VCaP (cell line): ENCODE measurements at regions not wholly inside any gene's neighbourhood (a gene's known extent, or its start where the extent isn't known, plus 50 kb on each side); places are given as distances from the start of the nearest gene placed in this dataset.

Source experiments
- H3K27ac ChIP-seq: fragments of 450-650 bp; 2 replicates; pipeline ENCODE4 v1.5.1; 2017
- TF ChIP-seq, protein P1 (sequence below): fragments of 450-650 bp; conservative IDR thresholded peaks from 2 replicates; pipeline ENCODE4 v1.5.1; 2017; ENCODE audit warnings: mild to moderate bottlenecking, moderate library complexity

DNA sequence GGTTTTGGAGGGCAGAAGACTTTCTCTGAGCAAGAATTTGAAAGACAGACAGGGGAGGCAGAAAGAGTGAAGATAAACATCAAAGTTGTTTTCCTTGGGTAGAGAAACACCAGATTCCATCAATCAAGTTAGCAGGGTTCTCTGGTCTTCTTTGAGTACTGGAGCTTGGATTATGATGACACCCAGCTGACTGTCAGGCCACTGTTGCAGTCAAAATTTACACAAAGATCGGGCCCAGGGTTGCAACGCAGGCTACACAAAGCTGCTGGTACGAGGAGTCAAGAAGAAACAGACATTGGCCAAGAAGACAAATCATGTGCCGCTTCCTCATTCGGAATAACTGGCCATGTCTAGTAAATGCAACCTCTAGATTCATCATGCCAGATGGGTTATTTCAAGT is 396.2 kb upstream of the XYLT1 start:
- no peak overlapping the region for H3K27ac ChIP-seq
- TF ChIP-seq, protein P1, sequence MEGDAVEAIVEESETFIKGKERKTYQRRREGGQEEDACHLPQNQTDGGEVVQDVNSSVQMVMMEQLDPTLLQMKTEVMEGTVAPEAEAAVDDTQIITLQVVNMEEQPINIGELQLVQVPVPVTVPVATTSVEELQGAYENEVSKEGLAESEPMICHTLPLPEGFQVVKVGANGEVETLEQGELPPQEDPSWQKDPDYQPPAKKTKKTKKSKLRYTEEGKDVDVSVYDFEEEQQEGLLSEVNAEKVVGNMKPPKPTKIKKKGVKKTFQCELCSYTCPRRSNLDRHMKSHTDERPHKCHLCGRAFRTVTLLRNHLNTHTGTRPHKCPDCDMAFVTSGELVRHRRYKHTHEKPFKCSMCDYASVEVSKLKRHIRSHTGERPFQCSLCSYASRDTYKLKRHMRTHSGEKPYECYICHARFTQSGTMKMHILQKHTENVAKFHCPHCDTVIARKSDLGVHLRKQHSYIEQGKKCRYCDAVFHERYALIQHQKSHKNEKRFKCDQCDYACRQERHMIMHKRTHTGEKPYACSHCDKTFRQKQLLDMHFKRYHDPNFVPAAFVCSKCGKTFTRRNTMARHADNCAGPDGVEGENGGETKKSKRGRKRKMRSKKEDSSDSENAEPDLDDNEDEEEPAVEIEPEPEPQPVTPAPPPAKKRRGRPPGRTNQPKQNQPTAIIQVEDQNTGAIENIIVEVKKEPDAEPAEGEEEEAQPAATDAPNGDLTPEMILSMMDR: no peak

DNA sequence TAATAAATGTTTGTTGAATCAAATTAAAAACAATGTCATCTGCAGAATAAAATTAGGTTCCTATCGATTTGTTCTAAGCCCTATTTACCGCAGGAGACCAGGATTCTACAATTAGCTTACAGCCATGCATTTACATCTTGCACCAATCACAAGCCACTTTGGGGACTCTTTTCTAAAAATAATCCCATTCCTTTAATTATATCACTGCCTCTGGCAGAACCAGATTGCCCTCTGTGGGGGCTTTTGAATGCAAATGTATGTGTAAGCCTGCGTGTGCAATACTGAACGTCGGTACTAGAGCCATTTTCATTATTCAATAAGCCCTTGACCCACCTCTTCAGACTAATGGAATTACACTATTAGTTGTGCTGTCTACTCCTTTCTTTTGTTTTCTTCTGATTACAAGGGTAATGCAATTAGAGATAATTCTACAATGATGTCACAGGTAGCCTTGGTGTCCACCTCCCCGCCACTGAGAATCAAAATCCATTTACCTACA is 391.3 kb upstream of the XYLT1 start:
- TF ChIP-seq, protein P1: no peak

DNA sequence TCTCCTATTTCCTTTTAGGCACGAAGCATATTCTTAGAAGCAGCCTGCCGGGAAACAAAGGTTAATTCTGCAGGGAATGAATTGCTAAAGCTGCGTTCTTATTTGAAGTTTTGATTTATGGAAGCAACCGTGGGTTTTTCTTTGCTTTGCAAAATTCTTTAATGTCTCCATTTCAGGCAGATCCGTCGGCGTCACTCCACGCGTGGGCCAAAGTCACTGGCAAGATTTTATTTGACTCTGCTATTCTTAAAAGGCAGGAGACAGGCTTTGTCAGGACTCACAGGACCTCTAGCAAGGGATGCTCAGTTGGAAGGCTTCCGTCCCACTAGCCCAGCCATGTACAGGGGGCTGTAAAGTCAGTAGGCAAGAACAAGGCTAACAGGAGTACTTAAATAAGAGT is 387.3 kb upstream of the XYLT1 start:
- no peak overlapping the region for H3K27ac ChIP-seq
- TF ChIP-seq, protein P1: no peak

More for the DNA sequence above, 391.3 kb upstream of the XYLT1 start:
- no peak overlapping the region for H3K27ac ChIP-seq

DNA sequence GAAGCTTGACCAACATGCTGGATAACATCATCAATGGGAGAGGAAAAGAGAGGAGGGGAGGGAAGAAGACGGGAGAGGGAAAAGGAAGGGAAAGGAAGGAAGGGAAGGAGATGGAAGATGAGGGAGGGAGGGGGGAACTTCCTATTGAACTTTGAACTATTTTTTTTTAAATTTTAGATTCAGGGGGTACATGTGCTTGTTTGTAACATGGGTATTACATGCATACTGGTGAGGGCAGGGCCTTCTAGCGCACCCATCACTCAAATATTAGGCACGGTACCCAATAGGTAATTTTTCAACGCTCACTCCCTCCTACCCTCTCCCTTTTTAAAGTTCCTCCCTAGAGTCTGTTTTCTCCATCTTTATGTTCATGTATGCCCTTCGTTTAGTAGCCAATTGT is 383.2 kb upstream of the XYLT1 start:
- TF ChIP-seq, protein P1: no peak
- no peak overlapping the region for H3K27ac ChIP-seq

DNA sequence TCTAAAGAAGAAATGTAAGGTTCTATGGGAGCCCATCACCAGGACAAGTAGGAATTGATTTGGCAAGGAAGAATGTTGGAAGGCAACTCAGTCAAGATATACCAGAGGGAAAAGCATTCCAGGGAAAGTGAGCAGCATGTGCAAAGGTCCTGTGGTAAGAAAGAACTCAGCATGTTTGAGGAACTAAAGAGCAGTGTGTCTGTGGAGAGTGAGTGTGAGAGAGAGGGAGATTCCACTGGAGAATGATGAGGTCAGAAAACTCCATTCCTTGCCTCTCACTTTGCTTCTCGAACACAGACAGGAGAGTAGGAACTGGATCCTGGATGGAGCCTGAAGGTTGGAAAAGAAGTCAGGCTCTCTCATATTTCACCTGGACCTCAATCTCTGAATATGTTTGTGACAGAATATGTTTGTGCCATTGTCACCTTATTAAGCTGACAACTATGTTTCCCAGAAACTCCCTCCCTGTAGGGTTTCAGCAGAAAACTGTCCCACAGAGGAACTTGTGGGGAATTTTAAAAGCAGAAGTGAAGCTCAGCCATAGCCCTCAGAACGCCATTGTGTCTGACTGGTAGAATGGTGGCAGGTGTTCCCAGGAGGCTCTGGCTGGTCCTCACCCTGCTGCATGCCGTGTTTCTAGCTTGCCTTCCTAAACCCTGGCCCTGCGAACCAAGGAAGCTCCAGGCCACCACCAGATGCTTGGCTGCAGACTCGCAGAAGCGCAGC is 382.4 kb upstream of the XYLT1 start:
- H3K27ac ChIP-seq: no peak overlapping the region
- TF ChIP-seq, protein P1: no peak

DNA sequence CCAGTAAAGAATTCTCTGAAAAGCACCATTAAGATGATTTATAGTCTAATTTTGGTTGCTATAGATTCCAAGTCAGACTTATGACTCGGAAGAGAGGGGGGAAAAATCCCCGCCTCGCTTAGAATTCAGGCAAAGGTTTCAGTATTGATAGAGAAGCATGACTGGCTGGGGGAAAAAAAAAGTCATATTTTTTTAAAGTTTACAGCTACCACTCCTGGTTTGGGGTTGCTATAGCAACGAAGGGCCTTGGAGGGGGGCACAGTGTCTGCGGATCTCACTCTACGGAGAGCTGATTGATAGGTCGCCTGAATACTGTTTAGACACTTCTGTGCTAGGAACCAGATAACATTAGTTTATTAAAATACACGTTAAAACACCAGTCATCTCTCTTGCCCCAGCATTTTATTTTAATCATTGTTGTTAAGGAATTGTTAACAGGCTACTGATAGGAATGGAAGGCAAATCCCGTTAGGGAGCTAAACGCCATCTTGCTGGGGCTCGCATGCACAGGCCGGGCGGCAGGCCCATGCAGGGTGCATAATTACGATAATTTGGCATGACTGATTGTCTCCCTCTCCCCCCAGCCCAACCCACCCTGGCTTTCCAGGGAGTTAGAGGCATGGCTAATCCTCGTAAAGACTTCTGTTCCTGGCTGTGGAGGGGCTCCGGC is 380.0 kb upstream of the XYLT1 start:
- H3K27ac ChIP-seq: no peak overlapping the region
- TF ChIP-seq, protein P1: no peak

DNA sequence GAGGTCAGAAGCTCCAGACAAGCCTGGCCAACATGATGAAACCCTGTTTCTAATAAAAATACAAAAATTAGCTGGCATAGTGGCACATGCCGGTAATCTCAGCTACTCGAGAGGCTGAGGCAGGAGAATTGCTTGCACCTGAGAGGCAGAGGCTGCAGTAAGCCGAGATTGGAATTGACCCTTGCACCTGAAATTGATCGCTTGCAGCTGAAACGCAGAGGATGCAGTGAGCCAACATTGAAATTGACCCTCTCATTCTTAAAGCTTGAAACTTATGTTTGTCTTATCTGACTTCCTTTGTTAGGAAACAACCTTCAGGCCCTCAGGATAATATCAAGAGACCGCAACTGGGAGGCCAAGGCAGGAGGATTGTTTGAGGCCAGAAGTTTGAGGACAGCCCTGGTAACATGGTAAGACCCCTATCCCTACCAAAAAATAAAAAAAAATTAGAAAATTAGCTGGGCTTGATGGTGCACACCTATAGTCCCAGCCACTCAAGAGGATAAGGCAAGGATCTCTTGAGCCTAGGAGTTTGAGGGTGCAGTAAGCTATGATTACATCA is 376.6 kb upstream of the XYLT1 start:
- TF ChIP-seq, protein P1: no peak
- H3K27ac ChIP-seq: no peak overlapping the region
